ENCODE measurements at regions not wholly inside any gene's neighbourhood (a gene's known extent, or its start where the extent isn't known, plus 50 kb on each side); places are given as distances from the start of the nearest gene placed in this dataset.

DNA sequence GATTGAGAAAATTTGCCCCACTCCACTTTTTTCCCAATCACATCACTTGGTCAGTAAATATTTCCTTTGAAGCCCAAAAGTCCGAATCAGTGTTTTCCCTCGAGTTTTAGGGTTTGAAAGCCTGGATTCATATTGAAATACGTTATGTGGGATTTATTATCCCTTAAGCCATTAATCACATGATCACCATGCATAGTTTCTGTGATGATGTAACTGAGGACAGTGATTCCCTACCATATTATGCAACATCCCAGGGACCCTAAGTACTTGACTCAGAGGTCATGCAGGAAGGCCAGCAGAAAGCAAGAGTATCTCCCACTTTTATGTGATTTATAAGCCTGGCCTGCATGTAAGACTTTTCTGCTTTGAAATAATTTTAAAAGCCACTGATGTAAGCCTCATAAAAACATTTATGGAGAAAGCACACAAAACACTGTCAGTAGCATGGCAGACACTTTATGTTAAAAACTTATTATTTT, 630.6 kb upstream of the ZWINT start:
- no peaks in the 10 kb centered on the region for H3K27me3 Mint-ChIP-seq
- no peak for DNase-seq (ENCODE audit: low spot score in 2 of 2)
- H3K4me3 Mint-ChIP-seq = no peak overlapping the region
- H3K36me3 Mint-ChIP-seq (ENCODE audit: insufficient read depth) = no peaks in the 10 kb centered on the region
- ATAC-seq (replicated peaks; ENCODE audit: extremely low read depth, poor library complexity, severe bottlenecking) = no peak
- H3K9me3 Mint-ChIP-seq = peaks cover 31% of the 10 kb centered on the region
- no peaks in the 10 kb centered on the region for H3K4me1 Mint-ChIP-seq
- no peak overlapping the region for H3K27ac Mint-ChIP-seq (ENCODE audit: low read depth)

DNA sequence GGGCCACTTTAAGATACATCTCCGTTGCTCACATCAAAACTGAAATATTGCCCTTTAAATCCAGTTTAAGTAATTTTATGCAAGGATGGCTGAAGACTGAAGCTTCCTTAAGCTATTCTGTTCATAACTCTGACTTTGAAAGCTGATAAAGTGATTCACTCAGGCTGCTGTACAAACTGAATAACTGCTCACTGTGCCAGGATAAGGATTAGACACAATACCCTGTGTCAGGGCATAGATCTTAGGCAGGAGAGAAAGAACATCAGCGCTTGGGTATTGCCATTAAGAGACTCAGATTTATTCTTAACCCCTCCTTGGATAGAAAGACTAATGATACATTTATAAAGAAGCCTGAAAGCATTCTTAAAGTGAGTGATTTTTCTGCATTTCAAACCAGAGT, 614.5 kb upstream of the ZWINT start:
- Mint-ChIP-seq H3K27ac (ENCODE audit: low read depth) (no peak overlapping the region), H3K4me1 (no peaks in the 10 kb centered on the region), H3K27me3 (no peaks in the 10 kb centered on the region), H3K4me3 (no peak overlapping the region), H3K36me3 (ENCODE audit: insufficient read depth) (no peaks in the 10 kb centered on the region), H3K9me3 (peaks cover 14% of the 10 kb centered on the region)
- no peak for DNase-seq (ENCODE audit: low spot score in 2 of 2)
- ATAC-seq (replicated peaks; ENCODE audit: extremely low read depth, poor library complexity, severe bottlenecking) = no peak

DNA sequence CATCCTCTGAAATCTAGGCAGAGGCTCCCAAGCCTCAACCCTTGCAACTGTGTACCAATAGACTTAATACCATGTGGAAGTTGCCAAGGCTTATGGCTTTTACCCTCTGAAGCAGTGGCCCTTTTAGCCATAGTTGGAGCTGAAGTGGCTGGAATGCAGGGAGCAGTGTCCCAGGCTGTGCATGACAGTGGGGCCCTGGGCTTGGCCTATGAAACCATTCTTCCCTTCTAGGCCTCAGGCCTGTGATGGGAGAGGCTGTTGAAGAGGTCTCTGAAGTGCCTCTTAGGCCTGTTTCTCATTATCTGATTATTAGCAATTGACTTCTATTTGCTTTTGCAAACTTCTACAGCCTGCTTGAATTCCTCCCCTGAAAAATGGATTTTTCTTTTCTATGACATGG, 612.7 kb upstream of the ZWINT start:
- Mint-ChIP-seq H3K4me3 (no peak overlapping the region), H3K27me3 (no peaks in the 10 kb centered on the region), H3K4me1 (no peaks in the 10 kb centered on the region), H3K36me3 (ENCODE audit: insufficient read depth) (no peaks in the 10 kb centered on the region), H3K9me3 (peaks cover 14% of the 10 kb centered on the region), H3K27ac (ENCODE audit: low read depth) (no peak overlapping the region)
- DNase-seq (ENCODE audit: low spot score in 2 of 2) (no peak), ATAC-seq (replicated peaks; ENCODE audit: extremely low read depth, poor library complexity, severe bottlenecking) (no peak)

DNA sequence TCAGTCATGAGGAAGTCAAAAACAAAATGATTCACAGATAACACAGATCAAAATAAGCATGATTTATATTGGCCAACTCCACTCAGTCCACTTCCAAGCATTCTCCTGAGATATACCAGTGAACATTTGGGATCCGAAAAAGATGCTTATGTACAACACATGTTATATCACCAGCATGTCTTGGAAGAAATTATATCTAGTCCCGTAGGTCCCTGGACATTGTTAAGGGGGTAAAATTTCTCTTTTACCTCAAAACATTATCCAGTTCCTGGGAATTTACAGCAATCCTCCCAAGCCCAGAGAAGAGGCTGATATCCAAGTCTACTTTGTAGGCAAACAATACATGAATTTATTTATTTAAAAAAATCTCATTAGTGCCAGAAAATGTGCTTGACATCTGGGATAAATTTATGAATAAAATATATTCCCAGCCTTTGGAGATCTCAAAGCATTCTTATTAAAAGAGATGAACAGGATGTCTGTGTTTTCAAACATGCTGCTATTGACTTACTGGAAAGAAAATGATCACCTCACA, 582.2 kb upstream of the ZWINT start:
- no peak for ATAC-seq (replicated peaks; ENCODE audit: extremely low read depth, poor library complexity, severe bottlenecking)
- Mint-ChIP-seq H3K4me1 (no peaks in the 10 kb centered on the region), H3K27ac (ENCODE audit: low read depth) (no peak overlapping the region), H3K4me3 (no peak overlapping the region), H3K9me3 (peaks cover 23% of the 10 kb centered on the region), H3K36me3 (ENCODE audit: insufficient read depth) (no peaks in the 10 kb centered on the region), H3K27me3 (no peaks in the 10 kb centered on the region)
- DNase-seq (ENCODE audit: low spot score in 2 of 2) = no peak

DNA sequence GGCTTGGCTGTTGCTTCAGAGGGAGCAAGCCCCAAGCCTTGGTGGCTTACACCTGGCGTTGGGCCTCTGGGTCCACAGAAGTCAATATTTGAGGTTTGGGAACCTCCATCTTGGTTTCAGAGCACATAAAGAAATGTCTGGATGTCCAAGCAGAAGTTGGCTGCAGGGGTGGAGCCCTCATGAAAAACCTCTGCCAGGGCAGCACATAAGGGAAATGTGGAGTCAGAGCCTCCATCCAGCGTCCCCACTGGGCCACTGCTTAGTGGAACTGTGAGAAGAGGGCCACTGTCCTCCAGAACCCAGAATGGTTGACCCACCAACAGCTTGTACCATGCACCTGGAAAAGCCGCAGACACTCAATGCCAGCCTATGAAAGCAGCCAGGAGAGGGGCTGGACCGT, 573.5 kb upstream of the ZWINT start:
- no peak for ATAC-seq (replicated peaks; ENCODE audit: extremely low read depth, poor library complexity, severe bottlenecking)
- no peak overlapping the region for H3K4me3 Mint-ChIP-seq
- H3K27me3 Mint-ChIP-seq = no peaks in the 10 kb centered on the region
- no peak overlapping the region for H3K27ac Mint-ChIP-seq (ENCODE audit: low read depth)
- no peak for DNase-seq (ENCODE audit: low spot score in 2 of 2)
- peaks cover 18% of the 10 kb centered on the region for H3K9me3 Mint-ChIP-seq
- no peaks in the 10 kb centered on the region for H3K36me3 Mint-ChIP-seq (ENCODE audit: insufficient read depth)
- no peaks in the 10 kb centered on the region for H3K4me1 Mint-ChIP-seq

DNA sequence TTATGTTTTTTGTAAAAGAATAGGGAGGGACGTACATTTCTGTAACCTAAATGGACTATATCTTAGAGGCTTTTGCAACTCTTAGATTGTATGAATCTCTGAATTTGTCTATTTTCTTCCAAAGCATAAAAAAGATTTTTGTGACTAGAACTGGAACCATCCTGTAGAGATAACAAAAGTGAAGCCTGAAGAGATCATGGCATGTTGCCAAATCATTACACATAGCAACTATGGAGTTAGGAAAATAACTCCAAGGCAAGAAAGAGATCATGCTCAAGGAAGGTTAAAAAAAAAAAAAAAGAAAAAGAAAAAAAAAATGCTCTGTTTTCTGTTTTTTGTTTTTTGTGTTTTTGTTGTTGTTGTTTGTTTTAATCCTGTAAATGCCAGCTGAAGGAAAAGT, 567.7 kb upstream of the ZWINT start:
- Mint-ChIP-seq H3K9me3 (peaks cover 27% of the 10 kb centered on the region), H3K27ac (ENCODE audit: low read depth) (no peak overlapping the region), H3K4me3 (no peak overlapping the region), H3K4me1 (no peaks in the 10 kb centered on the region), H3K36me3 (ENCODE audit: insufficient read depth) (no peaks in the 10 kb centered on the region), H3K27me3 (no peaks in the 10 kb centered on the region)
- ATAC-seq (replicated peaks; ENCODE audit: extremely low read depth, poor library complexity, severe bottlenecking) (no peak), DNase-seq (ENCODE audit: low spot score in 2 of 2) (no peak)

DNA sequence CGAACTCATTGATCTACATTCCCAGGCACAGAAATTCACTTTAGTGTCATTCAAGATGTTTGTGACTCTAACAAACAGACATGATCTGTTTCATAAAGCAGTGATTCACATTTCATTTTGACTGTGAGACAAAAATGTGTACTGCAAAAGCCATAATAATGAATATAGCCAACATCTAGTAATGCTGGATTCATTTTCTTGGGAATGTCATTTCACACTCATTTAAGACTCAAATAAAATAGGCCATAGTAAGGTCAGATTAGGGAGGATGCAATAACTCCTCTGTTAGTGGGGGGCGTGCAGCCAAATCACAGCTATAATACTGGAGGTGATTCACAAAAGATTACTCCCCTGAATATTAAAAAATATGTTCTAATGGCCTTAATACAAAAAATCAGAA, 566.6 kb upstream of the ZWINT start:
- Mint-ChIP-seq H3K27me3 (no peaks in the 10 kb centered on the region), H3K4me1 (no peaks in the 10 kb centered on the region)
- no peak for ATAC-seq (replicated peaks; ENCODE audit: extremely low read depth, poor library complexity, severe bottlenecking)

DNA sequence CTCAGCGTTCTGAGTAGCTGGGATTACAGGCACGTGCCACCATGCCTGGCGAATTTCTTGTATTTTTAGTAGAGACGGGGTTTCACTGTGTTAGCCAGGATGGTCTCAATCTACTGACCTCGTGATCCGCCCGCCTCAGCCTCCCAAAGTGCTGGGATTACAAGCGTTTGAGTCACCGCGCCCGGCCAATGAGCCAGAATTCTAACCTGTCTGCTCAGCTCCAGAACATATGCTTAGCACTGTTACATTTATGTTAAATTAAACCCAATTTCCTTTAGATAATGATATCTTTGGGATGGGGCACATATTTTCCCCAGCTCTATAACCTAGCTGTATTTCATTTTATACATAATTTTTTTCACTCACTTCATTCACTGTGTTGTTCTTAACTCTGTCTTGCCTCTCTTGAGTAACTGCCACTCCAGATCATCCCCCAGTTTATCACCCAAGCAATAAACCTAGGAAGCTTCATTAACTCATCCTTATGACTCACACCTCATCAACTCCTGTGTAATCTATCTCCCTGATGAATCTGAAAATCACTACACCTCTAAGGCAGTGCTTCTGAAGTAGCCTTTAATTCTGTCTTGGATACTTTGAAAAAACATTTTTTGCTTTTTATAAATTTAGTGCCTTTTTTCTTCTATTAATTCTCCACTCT, 559.7 kb upstream of the ZWINT start:
- ATAC-seq (replicated peaks; ENCODE audit: extremely low read depth, poor library complexity, severe bottlenecking) (no peak), DNase-seq (ENCODE audit: low spot score in 2 of 2) (no peak)
- no peaks in the 10 kb centered on the region for H3K36me3 Mint-ChIP-seq (ENCODE audit: insufficient read depth)
- H3K4me1 Mint-ChIP-seq = no peaks in the 10 kb centered on the region
- no peak overlapping the region for H3K27ac Mint-ChIP-seq (ENCODE audit: low read depth)
- no peaks in the 10 kb centered on the region for H3K27me3 Mint-ChIP-seq
- H3K9me3 Mint-ChIP-seq = peaks cover 29% of the 10 kb centered on the region
- no peak overlapping the region for H3K4me3 Mint-ChIP-seq

More for the DNA sequence above, 566.6 kb upstream of the ZWINT start:
- Mint-ChIP-seq H3K36me3 (ENCODE audit: insufficient read depth) (no peaks in the 10 kb centered on the region), H3K9me3 (peaks cover 27% of the 10 kb centered on the region), H3K4me3 (no peak overlapping the region), H3K27ac (ENCODE audit: low read depth) (no peak overlapping the region)
- DNase-seq (ENCODE audit: low spot score in 2 of 2) = no peak

DNA sequence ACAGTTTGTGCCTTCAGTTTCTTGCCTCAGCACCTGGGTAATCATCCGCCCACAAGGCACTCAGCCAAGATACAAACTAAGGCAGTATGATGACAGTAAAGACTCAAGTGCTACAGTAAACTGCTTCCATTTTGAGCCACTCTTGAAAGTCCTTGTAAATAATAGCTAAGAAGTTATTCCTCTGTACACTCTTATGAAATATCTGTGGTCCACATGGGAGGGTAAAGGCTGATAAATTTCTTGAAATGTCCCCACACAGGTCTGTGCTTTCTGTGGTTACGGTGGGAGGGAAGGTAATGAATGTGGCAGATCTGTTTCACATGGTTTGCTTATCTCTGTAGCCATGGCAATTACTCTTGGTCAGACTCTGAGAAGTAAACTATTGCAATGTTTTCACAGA, 551.0 kb upstream of the ZWINT start:
- no peaks in the 10 kb centered on the region for H3K4me1 Mint-ChIP-seq
- no peak overlapping the region for H3K4me3 Mint-ChIP-seq
- peaks cover 23% of the 10 kb centered on the region for H3K9me3 Mint-ChIP-seq
- no peak for ATAC-seq (replicated peaks; ENCODE audit: extremely low read depth, poor library complexity, severe bottlenecking)
- no peak overlapping the region for H3K27ac Mint-ChIP-seq (ENCODE audit: low read depth)
- DNase-seq (ENCODE audit: low spot score in 2 of 2) = no peak
- no peaks in the 10 kb centered on the region for H3K27me3 Mint-ChIP-seq
- H3K36me3 Mint-ChIP-seq (ENCODE audit: insufficient read depth) = no peaks in the 10 kb centered on the region

DNA sequence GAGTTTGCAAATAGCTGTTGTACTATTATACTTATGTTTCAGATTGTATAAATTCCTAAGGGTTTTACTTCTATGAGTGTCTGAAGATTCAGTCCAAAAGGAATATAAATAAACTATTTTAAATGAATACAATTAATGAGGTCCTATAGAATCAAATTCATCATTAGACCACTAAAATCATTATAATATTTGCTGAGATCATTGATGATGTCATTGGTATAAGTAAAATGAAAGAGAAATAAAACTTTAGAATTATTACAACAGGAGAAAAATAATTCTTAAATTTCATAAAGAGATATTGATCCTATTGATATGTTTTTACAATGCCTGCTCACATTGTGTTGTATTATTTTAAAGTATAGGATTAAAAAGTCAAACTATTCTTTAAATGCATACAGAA, 544.0 kb upstream of the ZWINT start:
- H3K4me3 Mint-ChIP-seq = no peak overlapping the region
- no peak for ATAC-seq (replicated peaks; ENCODE audit: extremely low read depth, poor library complexity, severe bottlenecking)

DNA sequence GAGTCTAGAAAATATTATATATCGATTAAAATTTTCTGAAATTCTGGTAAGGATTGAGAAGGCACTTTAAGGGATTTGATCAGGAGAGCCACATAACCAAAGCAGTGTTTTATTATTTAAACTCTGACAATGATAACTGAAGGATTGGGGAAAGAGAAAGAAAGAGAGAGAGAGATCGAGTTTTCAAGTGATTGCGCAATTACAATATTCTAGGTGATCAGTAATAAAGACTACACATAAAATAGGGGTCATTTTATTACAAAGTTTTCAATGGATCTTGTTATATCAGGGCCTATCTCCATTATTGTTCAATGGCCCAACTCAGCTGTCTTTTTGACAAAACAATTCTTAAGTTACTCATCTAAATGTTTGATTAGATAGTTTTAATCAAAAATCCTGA, 541.5 kb upstream of the ZWINT start:
- DNase-seq (ENCODE audit: low spot score in 2 of 2) (no peak), ATAC-seq (replicated peaks; ENCODE audit: extremely low read depth, poor library complexity, severe bottlenecking) (no peak)
- H3K27me3 Mint-ChIP-seq = no peaks in the 10 kb centered on the region
- peaks cover 5% of the 10 kb centered on the region for H3K9me3 Mint-ChIP-seq
- H3K4me3 Mint-ChIP-seq = no peak overlapping the region
- no peaks in the 10 kb centered on the region for H3K4me1 Mint-ChIP-seq
- H3K36me3 Mint-ChIP-seq (ENCODE audit: insufficient read depth) = no peaks in the 10 kb centered on the region
- H3K27ac Mint-ChIP-seq (ENCODE audit: low read depth) = no peak overlapping the region

More for the DNA sequence above, 544.0 kb upstream of the ZWINT start:
- Mint-ChIP-seq H3K27ac (ENCODE audit: low read depth) (no peak overlapping the region), H3K27me3 (no peaks in the 10 kb centered on the region), H3K9me3 (peaks cover 7% of the 10 kb centered on the region), H3K4me1 (no peaks in the 10 kb centered on the region), H3K36me3 (ENCODE audit: insufficient read depth) (no peaks in the 10 kb centered on the region)
- DNase-seq (ENCODE audit: low spot score in 2 of 2) = no peak

DNA sequence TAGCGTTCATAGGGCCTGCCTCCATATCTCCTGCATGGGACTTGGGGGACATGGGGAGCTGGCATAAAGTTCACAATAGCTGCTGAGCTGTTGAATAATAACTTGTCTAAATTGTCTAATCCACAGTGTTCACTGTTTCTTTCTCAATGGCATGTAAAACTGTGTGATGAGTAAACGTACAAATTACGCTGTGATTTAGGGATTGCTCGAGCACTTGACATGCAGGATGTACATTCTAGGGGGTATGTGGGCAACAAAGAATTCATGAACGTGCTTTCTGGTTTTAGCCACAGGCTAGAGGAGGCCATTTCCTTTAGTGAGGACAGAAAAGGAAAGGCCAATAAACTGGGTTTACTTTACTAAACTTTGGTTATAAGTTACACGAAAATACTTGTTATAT, 534.2 kb upstream of the ZWINT start:
- Mint-ChIP-seq H3K27ac (ENCODE audit: low read depth) (no peak overlapping the region), H3K9me3 (peaks cover 12% of the 10 kb centered on the region), H3K27me3 (no peaks in the 10 kb centered on the region), H3K4me3 (no peak overlapping the region), H3K36me3 (ENCODE audit: insufficient read depth) (no peaks in the 10 kb centered on the region), H3K4me1 (no peaks in the 10 kb centered on the region)
- DNase-seq (ENCODE audit: low spot score in 2 of 2) = no peak
- ATAC-seq (replicated peaks; ENCODE audit: extremely low read depth, poor library complexity, severe bottlenecking) = no peak

DNA sequence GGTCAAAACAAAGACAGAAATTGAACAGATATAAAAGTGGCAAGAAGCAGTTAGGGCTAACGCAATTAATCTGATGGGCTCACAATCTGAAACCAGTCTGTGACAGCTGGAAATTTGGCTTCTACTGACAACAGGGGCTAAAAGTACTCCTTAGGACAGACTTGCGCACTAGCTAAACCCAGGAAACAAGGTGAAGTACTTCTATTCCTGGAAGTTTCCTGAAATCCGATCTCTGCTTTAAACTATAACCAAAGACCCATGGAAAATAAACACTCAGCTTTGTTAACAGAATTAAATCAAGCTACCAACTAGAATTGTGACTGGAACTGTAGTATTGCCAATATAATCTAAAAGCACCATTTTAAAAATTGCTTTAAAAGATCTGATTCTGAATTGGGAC, 520.2 kb upstream of the ZWINT start:
- no peaks in the 10 kb centered on the region for H3K4me1 Mint-ChIP-seq
- H3K27me3 Mint-ChIP-seq = no peaks in the 10 kb centered on the region
- H3K9me3 Mint-ChIP-seq = peaks cover 11% of the 10 kb centered on the region
- no peak overlapping the region for H3K4me3 Mint-ChIP-seq
- no peak for ATAC-seq (replicated peaks; ENCODE audit: extremely low read depth, poor library complexity, severe bottlenecking)
- DNase-seq (ENCODE audit: low spot score in 2 of 2) = no peak
- no peak overlapping the region for H3K27ac Mint-ChIP-seq (ENCODE audit: low read depth)
- peaks cover 2% of the 10 kb centered on the region for H3K36me3 Mint-ChIP-seq (ENCODE audit: insufficient read depth)

Data from central memory CD8-positive, alpha-beta T cell (primary cell).